DMS53 treated with DMSO at 0.1 percent for 48 hours (cell line): ENCODE measurements at regions not wholly inside any gene's neighbourhood (a gene's known extent, or its start where the extent isn't known, plus 50 kb on each side); places are given as distances from the start of the nearest gene placed in this dataset.

Experiments
- DNase-seq: peaks from one replicate; lab custom pipeline; 2025; ENCODE audit not compliant: unreplicated experiment; lab: John Stamatoyannopoulos, UW

- DNase-seq: no peak
Observed at GRCh38 chr6:122302067-122302466, 97.4 kb upstream of the HSF2 start.

- no peak for DNase-seq
Observed at GRCh38 chr6:122307577-122307976, 91.9 kb upstream of the HSF2 start.

GRCh38 chr6:122308074-122308473 lies 91.4 kb upstream of the HSF2 start:
- DNase-seq: no peak

- no peak for DNase-seq
Observed at GRCh38 chr6:122315842-122316241, 83.6 kb upstream of the HSF2 start.

DNA sequence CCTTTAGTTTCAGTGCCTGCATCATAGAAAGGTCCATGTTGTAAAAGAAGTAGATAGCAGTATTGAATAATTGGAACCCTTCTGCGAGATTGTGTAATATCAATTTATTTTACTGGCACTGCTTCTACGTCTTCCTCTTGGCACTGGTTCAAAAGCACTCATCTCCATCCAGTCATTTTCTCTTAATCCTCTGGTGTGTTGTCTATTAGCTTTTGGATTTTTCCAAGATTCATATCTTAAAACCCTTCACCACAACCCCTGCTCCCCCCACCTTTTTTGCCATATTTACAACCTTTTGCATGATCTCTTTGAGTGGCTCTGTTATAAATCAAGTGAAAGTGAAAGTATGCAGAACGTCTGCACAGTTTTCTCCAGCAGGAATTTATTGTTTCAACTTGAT lies 76.6 kb upstream of the HSF2 start:
- DNase-seq: peak; percentile 2

GRCh38 chr6:122323361-122323760 lies 76.1 kb upstream of the HSF2 start:
- no peak for DNase-seq

DNA sequence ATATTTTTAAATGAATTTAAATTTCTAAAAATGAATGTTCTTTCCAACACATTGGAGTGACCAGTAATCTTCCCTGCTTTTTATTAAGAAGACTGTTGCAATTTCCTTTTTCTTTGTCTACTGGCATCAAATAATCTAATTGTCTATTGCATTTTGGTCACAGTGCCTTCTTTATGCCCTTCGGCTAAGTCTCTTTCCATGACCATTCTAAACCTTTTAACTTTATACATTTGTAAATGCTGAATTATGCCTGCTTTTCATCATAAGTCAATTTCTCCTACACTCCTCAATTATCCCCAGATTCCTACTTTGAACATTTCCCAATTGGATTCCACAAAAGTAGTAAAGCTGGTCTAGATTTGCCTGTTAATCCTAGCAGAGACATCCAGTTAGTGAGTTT lies 69.1 kb upstream of the HSF2 start:
- no peak for DNase-seq

DNA sequence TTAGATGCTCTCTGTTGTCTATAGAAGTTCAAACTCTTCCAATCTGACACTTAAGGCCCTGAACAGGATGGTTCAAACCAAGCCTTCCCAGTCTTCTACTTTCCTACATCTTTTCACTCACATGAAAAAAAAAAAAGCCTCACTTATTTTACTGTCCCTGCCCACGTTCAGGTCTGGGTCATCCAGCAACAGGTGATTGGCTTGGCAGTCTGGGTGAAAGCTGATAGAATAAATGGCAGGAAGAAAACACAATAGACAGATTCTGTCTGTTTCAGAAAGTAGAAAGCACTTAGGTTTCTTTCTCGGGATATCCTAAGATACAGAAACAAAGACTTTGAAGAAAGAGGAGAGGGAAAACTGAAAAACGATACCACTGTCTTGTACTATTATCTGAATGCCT lies 61.8 kb upstream of the HSF2 start:
- DNase-seq: no peak

DNA sequence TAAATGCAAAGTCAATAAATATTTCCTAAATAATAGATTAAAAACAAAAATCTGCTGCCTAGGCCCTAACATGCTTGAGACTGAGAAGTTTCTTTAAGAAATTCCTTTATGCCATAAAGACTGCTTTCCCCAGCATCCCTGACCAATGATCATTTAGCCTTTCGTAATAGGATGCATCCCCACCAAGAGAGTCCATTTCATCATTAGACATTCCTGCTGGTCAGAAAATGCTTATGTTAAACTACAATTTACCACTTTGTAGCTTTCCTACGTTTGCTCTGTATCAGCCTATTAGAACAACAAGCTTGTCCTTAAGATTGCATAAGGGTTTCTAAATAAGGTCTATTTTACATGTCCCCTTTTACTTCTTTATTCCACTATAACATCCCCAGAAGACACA lies 59.8 kb upstream of the HSF2 start:
- no peak for DNase-seq

- no peak for DNase-seq
Observed at GRCh38 chr6:122347280-122347679, 52.2 kb upstream of the HSF2 start.

DNA sequence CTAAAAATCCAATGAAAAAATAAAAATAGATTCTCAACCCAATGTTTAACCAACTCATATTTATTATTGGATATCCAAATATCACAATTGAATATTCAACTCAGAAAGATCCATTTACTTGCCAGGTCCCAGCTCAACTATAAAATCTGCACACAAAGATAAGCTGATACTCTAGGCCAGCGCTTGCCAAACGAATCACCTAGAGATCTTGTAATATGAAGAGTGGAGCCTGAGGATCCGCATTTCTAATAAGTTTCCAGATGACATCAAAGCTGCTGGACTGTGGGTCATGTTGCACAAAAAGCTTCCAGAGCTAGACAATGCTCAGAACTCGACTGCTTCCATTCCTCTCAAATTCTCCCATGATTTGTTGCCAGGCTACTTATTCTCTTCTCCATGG lies 51.7 kb upstream of the HSF2 start:
- DNase-seq: no peak
